Thyroid gland (tissue), 4 donors: ENCODE measurements at regions not wholly inside any gene's neighbourhood (a gene's known extent, or its start where the extent isn't known, plus 50 kb on each side); places are given as distances from the start of the nearest gene placed in this dataset.

Experiments used
- DNase-seq, 2 donors: peaks; one replicate each; pipeline ENCODE4 v3.0.0-alpha.2; 2019
- H3K27ac ChIP-seq, 3 donors: fragments of 200-600 bp; sonication (generic); 1 replicate in 2 of 3; 2 replicates in 1 of 3; pipeline ENCODE4 v1.5.1; 2016 to 2019; ENCODE audit warnings: mild to moderate bottlenecking in 1 of 3, moderate library complexity in 1 of 3
- H3K27me3 ChIP-seq: fragments of 200-600 bp; sonication (generic); one replicate; pipeline ENCODE4 v1.5.1; 2019
- H3K36me3 ChIP-seq, 2 donors: fragments of 200-600 bp; sonication (generic); one replicate each; pipeline ENCODE4 v1.5.1; 2016 to 2019
- H3K4me1 ChIP-seq, 2 donors: fragments of 200-600 bp; sonication (generic); one replicate each; pipeline ENCODE4 v1.5.1; 2017 to 2019
- H3K4me3 ChIP-seq, 3 donors: fragments of 200-600 bp; sonication (generic); replicated peaks in 1 of 3; 1 replicate in 2 of 3; 2 replicates in 1 of 3; pipeline ENCODE4 v1.5.1; 2016; ENCODE audit warnings: mild to moderate bottlenecking in 1 of 3
- H3K9me3 ChIP-seq: fragments of 200-600 bp; sonication (generic); one replicate; pipeline ENCODE4 v1.5.1; 2017
- POLR2A ChIP-seq, 2 donors: fragments of 450-650 bp; IDR thresholded peaks; one replicate each; pipeline ENCODE4 v1.6.1; 2017; ENCODE audit warnings: antibody characterized with exemption in 2 of 2, mild to moderate bottlenecking in 2 of 2, moderate library complexity in 1 of 2
- WGBS, 2 donors: methylation state at CpG; one replicate each; pipeline ENCODE4 v1.1.5; 2017; 5-methylcytosine and 5-hydroxymethylcytosine counted together
- intact Hi-C: fragments of 100-400 bp; cut with DNase I; formaldehyde crosslinking; loops from one replicate; pipeline ENCODE4 v1.15.1; 2023
- TF ChIP-seq, protein P1 (sequence below), 6 experiments: fragments of 200-600 bp in 3 of 6; fragments of 450-650 bp in 3 of 6; sonication (generic) in 3 of 6; IDR thresholded peaks; one replicate each; pipeline ENCODE4 v1.5.1; 2016 to 2019; ENCODE audit warnings: antibody characterized with exemption in 6 of 6, mild to moderate bottlenecking in 2 of 6, inconsistent platforms in 1 of 6, moderate library complexity in 1 of 6

- H3K27ac ChIP-seq = no peak overlapping the region
- 77 to 83% methylated on average over 3 of the region's 3 CpGs for WGBS, 2 donors
- no peak overlapping the region for H3K4me3 ChIP-seq
- TF ChIP-seq, protein P1, sequence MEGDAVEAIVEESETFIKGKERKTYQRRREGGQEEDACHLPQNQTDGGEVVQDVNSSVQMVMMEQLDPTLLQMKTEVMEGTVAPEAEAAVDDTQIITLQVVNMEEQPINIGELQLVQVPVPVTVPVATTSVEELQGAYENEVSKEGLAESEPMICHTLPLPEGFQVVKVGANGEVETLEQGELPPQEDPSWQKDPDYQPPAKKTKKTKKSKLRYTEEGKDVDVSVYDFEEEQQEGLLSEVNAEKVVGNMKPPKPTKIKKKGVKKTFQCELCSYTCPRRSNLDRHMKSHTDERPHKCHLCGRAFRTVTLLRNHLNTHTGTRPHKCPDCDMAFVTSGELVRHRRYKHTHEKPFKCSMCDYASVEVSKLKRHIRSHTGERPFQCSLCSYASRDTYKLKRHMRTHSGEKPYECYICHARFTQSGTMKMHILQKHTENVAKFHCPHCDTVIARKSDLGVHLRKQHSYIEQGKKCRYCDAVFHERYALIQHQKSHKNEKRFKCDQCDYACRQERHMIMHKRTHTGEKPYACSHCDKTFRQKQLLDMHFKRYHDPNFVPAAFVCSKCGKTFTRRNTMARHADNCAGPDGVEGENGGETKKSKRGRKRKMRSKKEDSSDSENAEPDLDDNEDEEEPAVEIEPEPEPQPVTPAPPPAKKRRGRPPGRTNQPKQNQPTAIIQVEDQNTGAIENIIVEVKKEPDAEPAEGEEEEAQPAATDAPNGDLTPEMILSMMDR (IDR thresholded peaks at IDR 0.05) = no peak
- no peak for TF ChIP-seq POLR2A (IDR thresholded peaks at IDR 0.05)
- no peaks in the 10 kb centered on the region for H3K27me3 ChIP-seq
- no peaks in the 10 kb centered on the region for H3K4me1 ChIP-seq
- intact Hi-C loops = no loop called here
- DNase-seq = no peak
- H3K36me3 ChIP-seq = no peaks in the 10 kb centered on the region
- H3K9me3 ChIP-seq = no peaks in the 10 kb centered on the region
These were observed 386.9 kb upstream of the FAM174A start for GRCh38 chr5:100148239-100148638.

DNA sequence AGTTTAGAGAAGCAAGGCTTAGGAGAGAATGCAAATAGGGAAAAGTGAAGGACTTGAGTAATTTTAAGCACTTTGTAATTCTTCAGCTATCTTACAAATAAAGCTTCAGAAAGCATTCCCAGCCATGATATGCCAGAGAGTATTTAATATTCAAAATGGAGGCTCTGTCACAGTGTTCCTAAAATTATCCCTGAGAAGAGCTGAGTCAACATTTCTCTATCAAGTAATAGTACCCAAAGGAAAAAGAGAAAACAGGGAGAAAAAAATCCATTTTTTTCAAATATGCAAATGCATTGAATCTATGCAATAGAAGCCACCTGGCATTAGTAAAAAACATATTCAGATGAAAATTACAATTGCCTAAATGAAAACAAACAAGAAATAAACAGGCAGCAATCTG is 392.6 kb upstream of the FAM174A start:
- no peak overlapping the region for H3K27ac ChIP-seq
- H3K36me3 ChIP-seq = no peaks in the 10 kb centered on the region
- H3K4me1 ChIP-seq = no peaks in the 10 kb centered on the region
- H3K9me3 ChIP-seq = no peaks in the 10 kb centered on the region
- H3K27me3 ChIP-seq = no peaks in the 10 kb centered on the region
- TF ChIP-seq, protein P1 (IDR thresholded peaks at IDR 0.05) = no peak
- no peak for TF ChIP-seq POLR2A (IDR thresholded peaks at IDR 0.05)
- intact Hi-C loops = no loop called here
- H3K4me3 ChIP-seq = no peak overlapping the region
- no peak for DNase-seq

GRCh38 chr5:100131161-100131560 is 404.0 kb upstream of the FAM174A start:
- WGBS, 2 donors = 97 to 100% methylated on average over 1 of the region's 1 CpG
- Histone ChIP-seq H3K9me3 (no peaks in the 10 kb centered on the region), H3K4me1 (no peaks in the 10 kb centered on the region), H3K4me3 (no peak overlapping the region), H3K27me3 (no peaks in the 10 kb centered on the region), H3K36me3 (no peaks in the 10 kb centered on the region), H3K27ac (no peak overlapping the region)
- no peak for DNase-seq
- intact Hi-C loops = no loop called here
- no peak for TF ChIP-seq POLR2A (IDR thresholded peaks at IDR 0.05)
- TF ChIP-seq, protein P1 (IDR thresholded peaks at IDR 0.05) = no peak

GRCh38 chr5:100130307-100130706 is 404.9 kb upstream of the FAM174A start:
- H3K9me3 ChIP-seq = no peaks in the 10 kb centered on the region
- DNase-seq = no peak
- no peak overlapping the region for H3K27ac ChIP-seq
- no peaks in the 10 kb centered on the region for H3K4me1 ChIP-seq
- H3K4me3 ChIP-seq = no peak overlapping the region
- TF ChIP-seq, protein P1 (IDR thresholded peaks at IDR 0.05) = no peak
- H3K36me3 ChIP-seq = no peaks in the 10 kb centered on the region
- no peaks in the 10 kb centered on the region for H3K27me3 ChIP-seq
- intact Hi-C loops = no loop called here

DNA sequence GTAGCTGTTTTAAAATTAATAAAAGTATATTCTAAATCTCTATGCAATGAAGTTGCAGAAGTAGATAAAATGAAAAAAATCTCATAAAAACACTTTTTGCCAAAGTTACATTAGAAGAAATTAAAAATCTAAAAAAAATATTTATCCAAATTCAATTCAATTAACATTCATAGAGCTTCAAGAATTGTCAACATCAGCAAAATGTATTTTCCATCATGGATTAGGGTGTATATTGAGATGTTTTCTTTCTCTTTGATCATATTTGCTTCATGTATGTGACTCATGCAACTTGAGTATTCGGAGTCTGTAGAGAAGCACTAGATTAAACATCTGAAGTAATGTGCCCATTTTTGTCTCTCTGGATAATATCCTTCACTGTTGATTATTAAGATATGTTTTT is 415.3 kb upstream of the FAM174A start:
- Histone ChIP-seq H3K27me3 (no peaks in the 10 kb centered on the region), H3K4me1 (no peaks in the 10 kb centered on the region), H3K36me3 (no peaks in the 10 kb centered on the region), H3K27ac (no peak overlapping the region), H3K9me3 (no peaks in the 10 kb centered on the region), H3K4me3 (no peak overlapping the region)
- 92 to 95% methylated on average over 1 of the region's 1 CpG for WGBS, 2 donors
- intact Hi-C loops = no loop called here
- TF ChIP-seq, protein P1 (IDR thresholded peaks at IDR 0.05) = no peak
- no peak for TF ChIP-seq POLR2A (IDR thresholded peaks at IDR 0.05)
- DNase-seq = no peak
